ENCODE measurements at regions not wholly inside any gene's neighbourhood (a gene's known extent, or its start where the extent isn't known, plus 50 kb on each side); places are given as distances from the start of the nearest gene placed in this dataset.
A peak's percentile ranks its signal among the peaks of the same experiment; 100 is the strongest.

DNA sequence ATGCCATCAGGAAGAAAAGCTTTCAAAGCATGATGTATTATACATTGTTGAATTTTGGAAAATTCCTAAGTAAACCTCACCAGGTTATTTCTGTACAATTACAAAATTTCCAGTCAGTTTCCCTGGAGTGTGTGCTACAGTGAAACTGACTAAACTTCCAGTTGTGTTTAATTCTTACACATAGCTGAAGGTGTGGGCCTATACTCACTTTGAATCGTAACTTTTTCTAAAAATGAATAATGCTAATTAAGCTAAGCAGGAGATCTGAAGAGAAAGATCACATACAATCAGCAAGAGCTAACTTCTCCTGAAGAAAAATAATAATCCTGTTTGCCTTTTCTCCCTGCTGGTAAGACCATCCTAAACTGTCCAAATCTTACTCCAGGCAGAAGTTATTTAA lies 537.2 kb upstream of the PBX1 start:
- no peak for DNase-seq (ENCODE audit: extremely low read depth, low read depth)
- no peak overlapping the region for H3K4me3 ChIP-seq (replicated peaks; ENCODE audit: low read depth, low read length)
- TF ChIP-seq, protein P1, sequence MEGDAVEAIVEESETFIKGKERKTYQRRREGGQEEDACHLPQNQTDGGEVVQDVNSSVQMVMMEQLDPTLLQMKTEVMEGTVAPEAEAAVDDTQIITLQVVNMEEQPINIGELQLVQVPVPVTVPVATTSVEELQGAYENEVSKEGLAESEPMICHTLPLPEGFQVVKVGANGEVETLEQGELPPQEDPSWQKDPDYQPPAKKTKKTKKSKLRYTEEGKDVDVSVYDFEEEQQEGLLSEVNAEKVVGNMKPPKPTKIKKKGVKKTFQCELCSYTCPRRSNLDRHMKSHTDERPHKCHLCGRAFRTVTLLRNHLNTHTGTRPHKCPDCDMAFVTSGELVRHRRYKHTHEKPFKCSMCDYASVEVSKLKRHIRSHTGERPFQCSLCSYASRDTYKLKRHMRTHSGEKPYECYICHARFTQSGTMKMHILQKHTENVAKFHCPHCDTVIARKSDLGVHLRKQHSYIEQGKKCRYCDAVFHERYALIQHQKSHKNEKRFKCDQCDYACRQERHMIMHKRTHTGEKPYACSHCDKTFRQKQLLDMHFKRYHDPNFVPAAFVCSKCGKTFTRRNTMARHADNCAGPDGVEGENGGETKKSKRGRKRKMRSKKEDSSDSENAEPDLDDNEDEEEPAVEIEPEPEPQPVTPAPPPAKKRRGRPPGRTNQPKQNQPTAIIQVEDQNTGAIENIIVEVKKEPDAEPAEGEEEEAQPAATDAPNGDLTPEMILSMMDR (IDR thresholded peaks at IDR 0.05; ENCODE audit: low read depth, low read length, missing control alignments): no peak

DNA sequence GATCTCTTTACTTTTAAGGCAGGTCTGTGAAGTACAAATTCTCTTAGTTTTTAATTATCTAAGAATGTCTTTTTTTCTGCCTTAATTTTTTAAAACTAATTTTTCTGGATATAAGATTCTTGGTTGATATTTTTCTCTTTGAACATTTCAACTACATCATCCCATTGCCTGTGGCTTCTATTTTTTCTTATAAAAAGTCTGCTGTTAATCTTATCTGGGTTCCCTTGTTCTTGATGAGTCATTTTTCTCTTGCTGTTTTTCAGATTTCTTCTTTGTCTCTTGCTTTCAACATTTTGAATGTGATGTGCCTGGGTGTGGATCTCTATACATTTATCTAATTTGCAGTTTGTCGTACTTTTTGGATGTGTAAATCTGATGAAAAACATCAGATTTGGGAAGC lies 525.2 kb upstream of the PBX1 start:
- TF ChIP-seq, protein P1 (IDR thresholded peaks at IDR 0.05; ENCODE audit: low read depth, low read length, missing control alignments): no peak
- no peak for DNase-seq (ENCODE audit: extremely low read depth, low read depth)
- H3K4me3 ChIP-seq (replicated peaks; ENCODE audit: low read depth, low read length): no peak overlapping the region

DNA sequence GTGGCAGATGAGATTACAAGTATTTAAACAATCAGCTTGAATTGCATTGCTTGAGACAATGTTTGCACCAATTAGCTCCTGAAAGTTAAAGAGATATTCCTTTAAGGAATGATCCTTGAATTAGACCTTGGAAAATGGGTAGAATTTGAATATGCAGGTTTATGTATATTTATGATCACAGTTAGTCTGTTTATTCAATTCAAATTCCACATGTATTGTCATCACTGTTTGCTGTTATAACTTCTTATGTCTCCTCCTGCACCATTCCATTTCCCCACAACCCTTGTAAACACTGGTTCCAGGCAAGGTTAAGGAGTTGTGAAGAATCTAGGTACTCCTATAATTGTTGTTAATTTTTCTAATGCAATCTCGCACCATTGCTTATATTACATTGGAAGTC lies 518.2 kb upstream of the PBX1 start:
- DNase-seq (ENCODE audit: extremely low read depth, low read depth): no peak
- TF ChIP-seq, protein P1 (IDR thresholded peaks at IDR 0.05; ENCODE audit: low read depth, low read length, missing control alignments): no peak
- H3K4me3 ChIP-seq (replicated peaks; ENCODE audit: low read depth, low read length): no peak overlapping the region

DNA sequence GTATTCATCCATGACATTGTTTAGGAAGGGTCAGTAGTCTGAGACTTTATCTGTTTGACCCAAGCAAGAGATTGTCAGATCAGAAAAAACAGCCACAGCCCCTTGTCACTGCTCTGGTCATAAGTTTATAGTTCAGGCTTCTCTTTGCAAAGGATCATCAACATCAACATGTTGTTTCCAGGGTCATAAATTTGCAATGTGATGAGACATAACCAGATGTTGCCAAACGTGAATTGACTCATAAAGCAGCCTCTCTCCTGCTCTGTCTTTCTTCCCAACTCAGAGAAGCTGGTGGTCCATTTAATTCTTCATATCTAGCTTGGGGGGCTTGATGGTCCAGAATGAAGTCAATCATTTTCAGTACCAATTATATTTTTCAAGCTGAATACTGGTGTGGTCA lies 507.2 kb upstream of the PBX1 start:
- DNase-seq (ENCODE audit: extremely low read depth, low read depth): peak; percentile 5
- H3K4me3 ChIP-seq (replicated peaks; ENCODE audit: low read depth, low read length): no peak overlapping the region
- TF ChIP-seq, protein P1 (IDR thresholded peaks at IDR 0.05; ENCODE audit: low read depth, low read length, missing control alignments): no peak

DNA sequence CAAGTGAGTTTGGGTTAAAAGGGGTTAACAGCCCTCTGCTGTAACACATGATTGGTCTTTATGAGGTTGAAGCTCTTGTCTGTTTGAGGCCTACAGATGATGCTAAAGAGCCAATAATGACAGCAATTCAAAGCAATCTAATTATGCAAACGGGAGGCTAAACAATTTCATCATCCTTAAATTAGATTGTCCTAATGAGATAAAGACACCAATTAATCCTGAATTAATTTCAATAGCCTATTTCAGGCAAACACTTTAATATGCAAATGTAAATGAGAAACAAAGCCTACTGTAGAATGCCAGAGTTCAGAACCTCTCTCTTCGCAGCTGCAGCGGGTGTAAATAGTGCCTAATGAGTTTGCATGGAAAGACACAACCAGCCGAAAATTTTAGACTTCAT lies 504.7 kb upstream of the PBX1 start:
- no peak for DNase-seq (ENCODE audit: extremely low read depth, low read depth)
- TF ChIP-seq, protein P1 (IDR thresholded peaks at IDR 0.05; ENCODE audit: low read depth, low read length, missing control alignments): no peak
- H3K4me3 ChIP-seq (replicated peaks; ENCODE audit: low read depth, low read length): no peak overlapping the region

DNA sequence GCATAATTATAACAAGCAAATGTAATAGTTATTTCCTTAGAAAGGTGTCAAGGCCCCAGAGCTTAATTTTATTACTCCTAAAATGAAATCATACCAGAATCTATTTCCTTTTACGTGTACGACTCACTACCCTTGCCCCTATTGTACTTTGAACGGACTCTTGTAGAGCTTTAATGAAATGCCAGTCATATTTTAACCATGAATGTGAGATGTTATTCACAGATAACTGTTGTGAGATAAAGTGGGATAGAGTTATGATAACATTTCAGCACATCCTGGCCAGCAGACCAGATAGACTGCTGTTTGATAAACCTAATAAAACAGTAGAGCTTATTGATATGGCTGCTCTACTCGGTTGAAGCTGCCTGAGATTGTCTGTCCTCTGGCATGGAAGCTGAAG lies 500.8 kb upstream of the PBX1 start:
- H3K4me3 ChIP-seq (replicated peaks; ENCODE audit: low read depth, low read length): no peak overlapping the region
- no peak for DNase-seq (ENCODE audit: extremely low read depth, low read depth)
- TF ChIP-seq, protein P1 (IDR thresholded peaks at IDR 0.05; ENCODE audit: low read depth, low read length, missing control alignments): no peak

DNA sequence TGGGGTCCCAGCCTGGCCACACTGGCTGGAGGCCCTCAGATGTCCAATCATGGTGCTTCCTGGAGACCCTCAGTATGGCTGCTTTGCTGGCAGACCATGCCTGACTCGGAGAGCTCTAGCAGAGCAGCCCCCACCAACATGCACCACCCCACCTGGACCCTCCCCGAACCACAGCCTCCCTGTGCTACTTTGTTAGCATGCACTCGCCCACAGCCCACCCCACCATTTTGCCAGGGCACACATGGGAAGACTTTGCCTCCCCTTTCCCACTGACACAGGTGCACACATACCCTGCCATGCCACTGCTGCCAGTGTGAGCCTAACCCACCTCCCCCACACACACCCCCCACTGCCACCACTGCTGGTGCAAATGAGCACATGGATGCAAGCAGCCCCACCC lies 497.5 kb upstream of the PBX1 start:
- H3K4me3 ChIP-seq (replicated peaks; ENCODE audit: low read depth, low read length): no peak overlapping the region
- TF ChIP-seq, protein P1 (IDR thresholded peaks at IDR 0.05; ENCODE audit: low read depth, low read length, missing control alignments): no peak
- no peak for DNase-seq (ENCODE audit: extremely low read depth, low read depth)
